PC-3 (cell line): ENCODE measurements at regions not wholly inside any gene's neighbourhood (a gene's known extent, or its start where the extent isn't known, plus 50 kb on each side); places are given as distances from the start of the nearest gene placed in this dataset.

ENCODE experiments used
- EZH2phosphoT487 ChIP-seq: fragments of 300-600 bp; sonication (generic); IDR thresholded peaks from 2 replicates; pipeline ENCODE4 v1.6.1; 2018; ENCODE audit warnings: mild to moderate bottlenecking, antibody characterized with exemption, low read length, borderline replicate concordance
- TF ChIP-seq, protein P1 (sequence below): fragments of 300-600 bp; sonication (generic); conservative IDR thresholded peaks from 2 replicates; pipeline ENCODE4 v1.5.1; 2017; ENCODE audit warnings: antibody characterized with exemption, low read depth, mild to moderate bottlenecking, low read length

DNA sequence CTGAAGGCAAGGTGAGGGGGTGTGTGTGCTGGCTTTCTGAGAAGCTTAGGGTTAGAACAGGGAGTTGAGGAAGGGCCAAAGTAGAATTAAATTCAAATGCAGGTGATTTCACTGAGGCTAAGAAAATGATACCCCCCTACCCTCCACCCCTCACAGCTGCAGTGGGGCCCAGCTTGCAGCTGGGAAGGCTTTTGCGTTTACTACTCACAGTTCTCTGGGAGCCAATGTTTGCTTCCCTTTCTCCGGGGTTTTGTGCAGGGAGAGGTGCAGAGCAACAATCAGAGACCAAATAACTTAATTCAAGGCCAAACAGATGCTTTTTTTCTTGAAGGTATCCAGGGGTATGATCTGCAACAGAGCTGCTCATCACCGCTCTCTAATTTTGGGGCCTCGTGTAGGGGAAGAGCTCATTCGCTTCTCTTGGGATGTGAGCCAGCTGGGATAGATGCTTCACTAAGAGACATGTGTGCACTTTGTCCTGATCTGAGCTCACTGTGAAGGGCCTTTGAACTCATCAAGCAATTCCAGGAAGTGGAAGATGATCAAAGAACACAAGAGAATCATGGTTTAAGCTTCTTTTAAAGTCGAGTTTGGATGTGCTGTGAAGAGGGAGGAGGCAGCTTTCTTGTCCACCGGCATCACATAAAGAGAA, 122.7 kb upstream of the C1GALT1C1 start:
- no peak for TF ChIP-seq EZH2phosphoT487
- TF ChIP-seq, protein P1, sequence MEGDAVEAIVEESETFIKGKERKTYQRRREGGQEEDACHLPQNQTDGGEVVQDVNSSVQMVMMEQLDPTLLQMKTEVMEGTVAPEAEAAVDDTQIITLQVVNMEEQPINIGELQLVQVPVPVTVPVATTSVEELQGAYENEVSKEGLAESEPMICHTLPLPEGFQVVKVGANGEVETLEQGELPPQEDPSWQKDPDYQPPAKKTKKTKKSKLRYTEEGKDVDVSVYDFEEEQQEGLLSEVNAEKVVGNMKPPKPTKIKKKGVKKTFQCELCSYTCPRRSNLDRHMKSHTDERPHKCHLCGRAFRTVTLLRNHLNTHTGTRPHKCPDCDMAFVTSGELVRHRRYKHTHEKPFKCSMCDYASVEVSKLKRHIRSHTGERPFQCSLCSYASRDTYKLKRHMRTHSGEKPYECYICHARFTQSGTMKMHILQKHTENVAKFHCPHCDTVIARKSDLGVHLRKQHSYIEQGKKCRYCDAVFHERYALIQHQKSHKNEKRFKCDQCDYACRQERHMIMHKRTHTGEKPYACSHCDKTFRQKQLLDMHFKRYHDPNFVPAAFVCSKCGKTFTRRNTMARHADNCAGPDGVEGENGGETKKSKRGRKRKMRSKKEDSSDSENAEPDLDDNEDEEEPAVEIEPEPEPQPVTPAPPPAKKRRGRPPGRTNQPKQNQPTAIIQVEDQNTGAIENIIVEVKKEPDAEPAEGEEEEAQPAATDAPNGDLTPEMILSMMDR = no peak
